HG02970 (cell line): ENCODE measurements at regions not wholly inside any gene's neighbourhood (a gene's known extent, or its start where the extent isn't known, plus 50 kb on each side); places are given as distances from the start of the nearest gene placed in this dataset.

Experiments used
- ATAC-seq: cut with Tn5 transposase; IDR thresholded peaks from one replicate; pipeline ENCODE4 v1.9.1; 2021; ENCODE audit warnings: mild to moderate bottlenecking, moderate library complexity, moderate number of reproducible peaks; ENCODE audit not compliant: unreplicated experiment, low FRiP score

DNA sequence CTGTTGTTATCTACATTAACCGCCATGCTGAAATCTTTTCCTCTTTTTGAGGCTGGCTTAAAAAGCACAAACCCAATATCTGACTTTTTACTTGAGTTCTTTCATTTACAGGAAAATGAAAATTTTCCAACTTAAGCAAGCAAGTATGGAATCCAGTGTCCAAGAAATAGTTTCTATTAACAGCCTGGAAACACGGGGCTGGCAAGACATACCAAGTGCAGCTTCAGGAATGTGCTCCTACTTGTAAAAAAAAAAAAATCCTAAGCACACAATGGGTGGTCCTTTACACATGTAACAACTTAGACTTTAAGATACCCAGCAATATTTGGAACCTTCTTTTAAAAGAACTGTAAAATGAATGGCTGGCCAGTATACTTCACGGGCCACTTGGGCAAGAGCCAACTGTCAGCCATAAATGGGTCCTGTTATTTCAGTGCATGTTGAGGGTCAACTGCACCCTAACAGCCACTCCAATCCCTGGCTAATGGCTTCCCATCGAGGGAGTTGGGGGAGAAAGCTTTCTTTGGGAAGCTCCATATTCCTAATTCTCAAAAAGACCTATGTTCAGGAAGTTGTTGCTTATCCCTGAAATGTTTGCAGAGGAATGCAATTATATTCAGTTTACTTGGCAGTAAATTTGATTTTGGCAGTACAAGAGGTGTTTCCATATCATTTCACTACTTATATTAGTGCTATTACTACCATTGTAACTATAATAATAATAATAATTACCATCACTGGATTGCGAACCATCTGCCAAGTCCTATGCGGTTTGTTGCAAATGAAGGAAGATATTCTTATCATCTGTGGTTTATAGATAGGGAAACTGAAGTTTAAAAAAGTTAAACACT lies 236.4 kb upstream of the TMEM72 start:
- ATAC-seq = no peak

DNA sequence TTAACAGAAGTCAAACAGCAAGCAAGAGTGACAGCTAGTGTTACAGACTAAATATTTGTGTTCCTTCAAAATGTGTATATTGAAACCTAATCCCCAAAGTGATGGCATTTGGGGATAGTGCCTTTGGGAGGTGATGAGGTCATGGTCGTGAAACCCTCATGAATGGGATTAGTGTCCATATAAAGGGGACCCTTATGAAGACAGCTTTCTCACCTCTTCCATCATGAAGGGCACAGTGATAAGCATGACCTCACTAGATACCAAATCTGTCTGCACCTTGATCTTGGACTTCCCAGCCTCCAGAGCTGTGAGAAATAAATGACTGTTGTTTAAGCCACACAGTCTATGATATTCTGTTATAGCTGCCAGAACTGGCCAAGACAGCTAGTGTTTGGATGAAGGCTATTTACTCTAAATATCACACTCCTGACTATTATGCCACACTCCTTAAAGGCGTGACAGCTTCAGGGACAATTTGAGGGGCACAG lies 235.7 kb upstream of the TMEM72 start:
- ATAC-seq = no peak

- no peak for ATAC-seq
These were observed 230.4 kb upstream of the TMEM72 start for GRCh38 chr10:44680764-44681163.

DNA sequence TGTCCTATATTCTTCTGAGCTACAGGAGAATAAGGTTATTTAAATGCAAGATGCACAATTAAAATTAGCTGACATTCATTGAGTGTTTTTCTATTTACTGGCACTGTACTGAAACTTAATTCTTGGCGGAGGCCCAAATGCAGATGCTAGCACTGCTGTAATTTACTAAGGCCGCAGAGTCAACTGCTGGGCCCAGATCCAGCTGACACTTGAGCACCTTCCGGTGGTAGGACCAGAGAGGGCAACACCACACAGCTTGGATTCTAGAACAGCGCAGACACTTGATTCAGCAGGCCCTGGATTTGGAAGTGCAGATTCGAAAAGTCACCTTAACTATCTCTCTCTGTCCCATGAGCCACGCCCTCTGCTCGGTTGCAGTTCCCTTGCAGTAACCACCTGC lies 228.6 kb upstream of the TMEM72 start:
- ATAC-seq = no peak

DNA sequence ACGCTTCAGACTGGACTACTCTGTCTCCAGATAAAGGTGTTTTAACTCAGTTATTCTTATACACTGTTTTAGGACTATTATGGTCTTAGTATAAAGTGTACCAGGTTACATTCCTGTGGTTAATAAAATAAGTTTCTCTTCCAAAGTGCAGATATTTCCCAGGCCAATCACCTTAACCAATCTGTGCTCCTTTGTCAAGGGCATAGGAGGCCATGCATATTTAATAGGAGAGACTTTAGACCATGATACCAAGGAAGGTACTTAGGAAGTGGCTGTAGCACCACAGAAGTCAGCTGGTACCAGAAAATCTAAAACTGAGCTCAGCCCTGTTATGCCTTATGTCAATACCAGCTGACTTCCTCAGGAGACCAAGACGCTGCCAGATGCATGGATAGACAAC lies 226.5 kb upstream of the TMEM72 start:
- no peak for ATAC-seq

DNA sequence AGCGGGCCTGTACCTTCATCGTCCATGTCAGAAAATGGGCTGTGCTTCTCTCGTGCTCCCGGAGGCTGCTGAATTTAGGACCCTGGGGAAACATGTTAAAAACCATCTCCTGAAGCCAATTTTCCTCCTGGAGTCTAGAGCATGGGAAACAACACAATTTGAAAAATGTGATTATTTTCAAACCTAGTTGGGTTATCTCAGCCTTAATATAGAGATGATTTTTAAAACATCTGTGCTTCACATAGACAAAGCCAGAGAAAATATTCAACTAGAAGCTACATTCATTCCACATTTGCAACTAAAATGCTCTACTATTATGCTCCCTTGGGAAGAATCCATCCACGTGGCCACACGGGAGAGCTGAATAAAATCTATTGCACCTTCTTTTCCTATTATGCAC lies 225.9 kb upstream of the TMEM72 start:
- ATAC-seq = no peak

GRCh38 chr10:44685747-44686146 lies 225.4 kb upstream of the TMEM72 start:
- ATAC-seq = no peak

DNA sequence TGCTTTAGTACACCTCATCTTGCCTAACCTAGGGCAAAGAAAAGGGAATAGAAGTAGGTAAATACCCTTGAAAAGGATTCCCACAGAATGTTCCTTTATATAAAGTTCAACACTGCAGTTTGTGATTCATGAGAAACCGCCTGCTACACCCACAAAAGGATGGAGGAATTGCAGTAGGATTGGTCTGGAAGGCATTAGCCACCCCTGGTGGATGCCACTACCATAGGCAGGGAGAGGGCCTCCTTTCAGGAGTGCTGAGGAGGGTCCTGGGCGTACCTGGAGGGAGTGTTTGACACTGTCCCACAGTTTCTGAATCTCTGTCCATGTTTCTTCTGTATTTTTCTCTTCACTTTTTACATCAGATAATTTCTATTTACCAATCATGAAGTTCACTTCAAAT lies 221.8 kb upstream of the TMEM72 start:
- ATAC-seq = no peak

- no peak for ATAC-seq
These were observed 214.6 kb upstream of the TMEM72 start for GRCh38 chr10:44696496-44696895.

GRCh38 chr10:44697116-44697515 lies 214.0 kb upstream of the TMEM72 start:
- no peak for ATAC-seq

GRCh38 chr10:44702531-44702930 lies 208.6 kb upstream of the TMEM72 start:
- ATAC-seq = no peak

DNA sequence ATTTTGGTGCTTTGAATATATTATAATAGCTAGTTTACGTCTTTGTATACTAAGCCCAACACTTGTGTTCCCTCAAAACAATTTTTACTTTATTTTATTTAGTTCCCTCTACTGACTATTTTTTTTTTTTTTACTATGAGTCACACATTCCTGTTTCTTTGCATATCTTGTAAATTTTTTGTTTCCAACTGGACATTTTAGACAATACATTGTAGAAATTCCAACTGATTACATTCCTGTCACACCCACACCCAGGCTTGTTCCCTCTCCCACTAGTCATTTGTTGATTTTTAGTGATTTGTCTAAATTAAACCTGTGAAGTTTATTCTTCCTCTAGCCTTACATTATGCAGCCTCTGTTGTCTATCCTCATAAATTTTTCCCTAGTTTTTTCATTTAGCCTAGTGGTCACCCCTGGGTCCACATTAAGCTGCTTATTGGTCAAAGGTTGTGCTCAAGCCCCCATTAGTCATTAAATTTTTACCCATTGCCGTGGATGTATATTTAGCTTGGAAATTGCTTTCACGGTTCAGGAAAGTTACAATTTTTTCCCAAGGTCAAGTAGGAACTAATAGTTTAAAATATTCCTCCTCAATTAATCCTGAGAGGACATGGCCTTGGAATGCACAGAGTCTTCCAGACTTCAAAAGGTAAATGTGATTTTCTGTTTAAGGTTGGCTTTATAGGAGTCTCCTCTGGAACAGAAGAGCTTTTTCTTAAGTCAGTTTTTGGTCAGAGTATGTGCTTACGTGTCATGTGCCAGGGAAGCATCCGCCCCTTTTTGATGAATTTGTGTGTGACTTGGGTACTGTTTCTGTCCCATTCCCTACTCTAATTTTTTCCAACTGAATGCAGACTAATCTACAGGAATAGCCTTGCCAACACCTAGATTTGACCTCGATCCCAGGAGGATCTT lies 207.6 kb upstream of the TMEM72 start:
- no peak for ATAC-seq

DNA sequence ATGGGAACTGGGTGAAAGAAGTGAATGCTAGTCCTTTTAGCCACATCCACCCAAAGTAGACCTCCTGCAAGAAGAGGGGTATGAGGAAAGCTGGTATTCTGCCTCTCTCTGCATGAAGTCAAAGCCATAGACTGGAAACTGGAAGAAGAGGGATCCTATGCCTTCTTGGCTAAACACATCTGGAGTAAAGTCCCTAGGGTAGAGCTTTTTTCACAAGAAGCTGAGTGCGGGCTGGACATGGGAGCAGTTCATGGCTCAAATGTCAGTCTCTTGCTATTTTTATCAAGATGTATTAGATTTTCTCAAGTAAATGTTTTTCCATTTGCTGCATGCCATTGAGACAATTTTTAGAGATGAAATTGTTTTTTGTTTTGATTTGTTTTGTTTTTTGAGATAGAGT lies 206.5 kb upstream of the TMEM72 start:
- ATAC-seq = no peak

- ATAC-seq = no peak
These were observed 204.4 kb upstream of the TMEM72 start for GRCh38 chr10:44706745-44707144.

- ATAC-seq = no peak
These were observed 197.8 kb upstream of the TMEM72 start for GRCh38 chr10:44713307-44713706.

GRCh38 chr10:44714451-44714850 lies 196.7 kb upstream of the TMEM72 start:
- no peak for ATAC-seq

DNA sequence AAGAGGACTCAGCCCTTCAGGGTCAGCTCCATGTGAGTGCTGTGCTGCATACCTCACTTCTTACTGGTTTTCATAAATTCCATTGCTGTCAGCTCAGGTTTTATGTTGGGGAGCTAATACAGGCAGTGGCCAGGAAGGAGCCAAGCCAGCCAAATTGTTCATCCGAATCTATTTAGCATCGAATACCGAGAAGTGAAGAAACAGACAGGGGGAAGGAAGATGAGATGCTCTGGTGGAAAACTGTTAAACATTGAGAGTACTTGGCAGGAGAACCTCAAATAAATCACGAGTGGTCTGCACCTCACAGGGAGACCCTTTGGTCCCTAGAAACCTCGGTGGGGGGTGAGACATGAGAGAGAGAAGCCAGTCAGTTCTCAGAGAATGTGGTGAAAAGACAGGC lies 196.0 kb upstream of the TMEM72 start:
- ATAC-seq = no peak

GRCh38 chr10:44716470-44717015 lies 194.6 kb upstream of the TMEM72 start:
- ATAC-seq = no peak

DNA sequence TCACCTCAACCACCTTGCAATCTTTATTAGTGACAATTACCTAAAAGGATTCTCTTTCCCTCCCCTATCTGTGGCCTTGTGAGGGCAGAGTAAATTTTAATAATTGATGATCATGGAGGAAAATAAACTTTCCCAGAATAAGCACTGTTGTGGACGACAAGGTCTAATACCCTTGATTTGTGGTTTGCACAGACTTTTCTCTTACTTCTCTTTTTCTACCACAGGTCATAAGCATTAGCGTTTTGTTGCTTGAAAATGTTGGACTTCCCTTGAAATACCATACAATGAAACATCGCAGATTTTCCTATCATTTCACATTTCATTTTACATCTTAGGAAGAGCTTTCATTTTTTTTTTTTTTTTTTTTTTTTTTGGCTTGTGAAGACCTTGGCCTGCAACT lies 188.1 kb upstream of the TMEM72 start:
- no peak for ATAC-seq

DNA sequence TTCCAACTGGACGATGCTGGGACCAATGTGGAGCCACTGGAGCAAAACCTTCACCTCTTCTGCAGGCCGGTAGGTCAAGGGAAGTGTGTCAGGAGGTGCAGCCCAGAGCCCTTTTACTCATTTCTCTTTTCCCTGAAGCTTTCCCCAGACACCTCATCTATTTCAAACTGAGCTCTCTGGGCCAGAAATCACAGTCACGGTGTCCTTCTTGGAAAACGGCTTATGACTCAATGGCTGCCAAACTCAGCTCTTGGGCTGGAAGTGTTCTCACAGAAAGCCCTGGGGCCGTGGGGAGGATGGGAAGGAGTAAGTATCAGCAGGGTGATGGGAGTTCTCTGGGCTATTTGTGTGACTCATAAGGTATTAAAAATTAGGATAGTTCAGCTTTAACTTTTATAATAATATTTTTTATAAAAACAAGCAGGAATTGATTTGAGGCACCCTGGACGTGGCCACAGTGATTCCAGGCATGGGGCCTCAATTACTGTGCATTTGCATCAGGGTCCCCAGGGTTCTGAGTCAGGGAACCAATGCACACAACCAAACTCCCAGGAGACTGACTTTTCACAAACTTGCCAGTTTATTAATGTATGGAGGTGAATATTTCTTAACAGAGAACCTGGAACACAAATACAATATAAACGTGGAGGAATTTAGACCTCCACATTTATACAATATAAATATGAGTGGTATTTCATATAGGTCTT lies 187.4 kb upstream of the TMEM72 start:
- ATAC-seq = no peak
